Sigmoid colon (tissue), 6 donors: ENCODE measurements at regions not wholly inside any gene's neighbourhood (a gene's known extent, or its start where the extent isn't known, plus 50 kb on each side); places are given as distances from the start of the nearest gene placed in this dataset.
A peak's percentile ranks its signal among the peaks of the same experiment; 100 is the strongest.

ENCODE experiments used
- DNase-seq: peaks from one replicate; pipeline ENCODE4 v3.0.0-alpha.2; 2019
- H3K27ac ChIP-seq, 4 donors: fragments of 200-600 bp; sonication (generic); one replicate each; pipeline ENCODE4 v1.5.1; 2016 to 2019; ENCODE audit warnings: mild to moderate bottlenecking in 1 of 4
- H3K27me3 ChIP-seq, 3 donors: fragments of 200-600 bp; sonication (generic); one replicate each; pipeline ENCODE4 v1.5.1; 2019; ENCODE audit warnings: mild to moderate bottlenecking in 1 of 3
- H3K36me3 ChIP-seq, 4 donors: fragments of 200-600 bp; sonication (generic); one replicate each; pipeline ENCODE4 v1.5.1; 2016 to 2019
- H3K4me1 ChIP-seq, 4 donors: fragments of 200-600 bp; sonication (generic); one replicate each; pipeline ENCODE4 v1.5.1; 2017 to 2019
- H3K4me3 ChIP-seq, 4 donors: fragments of 200-600 bp; sonication (generic); one replicate each; pipeline ENCODE4 v1.5.1; 2017 to 2019; ENCODE audit warnings: mild to moderate bottlenecking in 2 of 4, moderate library complexity in 1 of 4
- H3K9me3 ChIP-seq, 4 donors: fragments of 200-600 bp in 3 of 4; sonication (generic) in 3 of 4; one replicate each; pipeline versions ENCODE4 v1.5.1 to v1.6.1; 2013 to 2019
- CTCF ChIP-seq, 4 experiments: fragments of 450-650 bp in 3 of 4; fragments of 200-600 bp in 1 of 4; IDR thresholded peaks; one replicate each; pipeline ENCODE4 v1.5.1; 2016 to 2019; ENCODE audit warnings: antibody characterized with exemption in 4 of 4, mild to moderate bottlenecking in 3 of 4, moderate library complexity in 2 of 4
- EP300 ChIP-seq, 4 donors: sonication (generic); formaldehyde crosslinking; IDR thresholded peaks; one replicate each; pipeline ENCODE4 v1.6.1; 2017; ENCODE audit warnings: antibody characterized with exemption in 4 of 4
- POLR2A ChIP-seq, 2 donors: fragments of 450-650 bp; IDR thresholded peaks; one replicate each; pipeline ENCODE4 v1.6.1; 2016; ENCODE audit warnings: antibody characterized with exemption in 2 of 2, mild to moderate bottlenecking in 2 of 2, moderate library complexity in 2 of 2
- POLR2AphosphoS5 ChIP-seq, 4 donors: sonication (generic); formaldehyde crosslinking; IDR thresholded peaks; one replicate each; pipeline ENCODE4 v1.6.1; 2017; ENCODE audit warnings: antibody characterized with exemption in 4 of 4
- WGBS, 2 donors: extraction: QIAGEN DNeasy Blood & Tissue Kit; methylation state at CpG; one replicate each; pipeline ENCODE4 v1.1.7; 2013; 5-methylcytosine and 5-hydroxymethylcytosine counted together
- intact Hi-C: fragments of 100-400 bp; cut with DNase I; formaldehyde crosslinking; loops from one replicate; pipeline ENCODE4 v1.15.1; 2023
- small RNA-seq, 3 donors: library from RNA; depleted of rRNA; stranded (forward); fragments of <200 nt; gene quantifications; one replicate each; pipeline ENCODE3, GENCODE V24; 2016
- donor health status: healthy with polysubstance abuse.
- donor health status: healthy.

GRCh38 chr1:219120624-219121544, 52.8 kb upstream of the LYPLAL1 start:
- intact Hi-C loops: no loop called here
- TF ChIP-seq EP300 (IDR thresholded peaks at IDR 0.05) (no peak), POLR2AphosphoS5 (IDR thresholded peaks at IDR 0.05) (peak; percentile 6 to 59 (median 46))

GRCh38 chr1:219121679-219122078, 52.0 kb upstream of the LYPLAL1 start:
- Histone ChIP-seq H3K9me3 (no peaks in the 10 kb centered on the region), H3K4me3 (no peak overlapping the region), H3K4me1 (peaks cover 0 to 14% (median 6%) of the 10 kb centered on the region in 4 donors), H3K36me3 (no peaks in the 10 kb centered on the region), H3K27me3 (no peaks in the 10 kb centered on the region), H3K27ac (peak overlapping the region in 2 of 4 donors; percentile 18 to 51)
- no peak for TF ChIP-seq CTCF (IDR thresholded peaks at IDR 0.05)
- TF ChIP-seq EP300 (IDR thresholded peaks at IDR 0.05): no peak
- no peak for TF ChIP-seq POLR2A (IDR thresholded peaks at IDR 0.05)
- TF ChIP-seq POLR2AphosphoS5 (IDR thresholded peaks at IDR 0.05): no peak
- intact Hi-C loops: no loop called here
- DNase-seq: no peak
- WGBS, 2 donors: 73 to 80% methylated on average over 2 of the region's 2 CpGs

More at GRCh38 chr1:219120624-219121544, 52.8 kb upstream of the LYPLAL1 start:
- H3K36me3 ChIP-seq: no peaks in the 10 kb centered on the region
- peaks cover 0 to 6% (median 2%) of the 10 kb centered on the region in 4 donors for H3K4me1 ChIP-seq
- 78% methylated on average over 6 of the region's 6 CpGs for WGBS, 2 donors
- H3K27ac ChIP-seq: peak overlapping the region in 3 of 4 donors; percentile 20 to 51 (median 28)
- no peak overlapping the region for H3K4me3 ChIP-seq
- no peaks in the 10 kb centered on the region for H3K9me3 ChIP-seq
- DNase-seq: peak; percentile 80
- H3K27me3 ChIP-seq: no peaks in the 10 kb centered on the region

- peak overlapping the region in 1 of 4 donors; percentile 16 for H3K27ac ChIP-seq
- DNase-seq: no peak
- WGBS, 2 donors: 66 to 70% methylated on average over 4 of the region's 4 CpGs
- intact Hi-C loops: no loop called here
- TF ChIP-seq CTCF (IDR thresholded peaks at IDR 0.05): no peak
- no peak for TF ChIP-seq POLR2AphosphoS5 (IDR thresholded peaks at IDR 0.05)
- TF ChIP-seq POLR2A (IDR thresholded peaks at IDR 0.05): no peak
- no peak for TF ChIP-seq EP300 (IDR thresholded peaks at IDR 0.05)
- no peaks in the 10 kb centered on the region for H3K9me3 ChIP-seq
- H3K4me1 ChIP-seq: peaks cover 0 to 15% (median 7%) of the 10 kb centered on the region in 4 donors
- no peaks in the 10 kb centered on the region for H3K27me3 ChIP-seq
- H3K4me3 ChIP-seq: no peak overlapping the region
- H3K36me3 ChIP-seq: no peaks in the 10 kb centered on the region
Observed at GRCh38 chr1:219123036-219123435, 50.6 kb upstream of the LYPLAL1 start.

Small RNA genes lying in the stretch of these regions (small RNA-seq; reads per million reads assigned to genes)
- 0 reads per million in 3 donors for gene RF00012
